ENCODE measurements at regions not wholly inside any gene's neighbourhood (a gene's known extent, or its start where the extent isn't known, plus 50 kb on each side); places are given as distances from the start of the nearest gene placed in this dataset.

- DNase-seq (ENCODE audit: extremely low spot score, unreplicated experiment), result no peak
- no peak overlapping the region for H3K27ac Mint-ChIP-seq (ENCODE audit: unreplicated experiment)
- no peaks in the 10 kb centered on the region for H3K36me3 Mint-ChIP-seq (ENCODE audit: unreplicated experiment)
- H3K4me1 Mint-ChIP-seq (ENCODE audit: unreplicated experiment), result no peaks in the 10 kb centered on the region
- H3K9me3 Mint-ChIP-seq (ENCODE audit: unreplicated experiment), result peaks cover 20% of the 10 kb centered on the region
- no peak overlapping the region for H3K4me3 Mint-ChIP-seq (ENCODE audit: unreplicated experiment)
- H3K27me3 Mint-ChIP-seq (ENCODE audit: unreplicated experiment), result no peaks in the 10 kb centered on the region
- TF ChIP-seq CTCF (IDR thresholded peaks at IDR 0.05), result no peak
Observed at GRCh38 chr4:148757171-148757570, 315.0 kb upstream of the NR3C2 start.

- no peak for DNase-seq (ENCODE audit: extremely low spot score, unreplicated experiment)
- no peaks in the 10 kb centered on the region for H3K36me3 Mint-ChIP-seq (ENCODE audit: unreplicated experiment)
- no peak overlapping the region for H3K27ac Mint-ChIP-seq (ENCODE audit: unreplicated experiment)
- TF ChIP-seq CTCF (IDR thresholded peaks at IDR 0.05), result no peak
- H3K4me1 Mint-ChIP-seq (ENCODE audit: unreplicated experiment), result no peaks in the 10 kb centered on the region
- peaks cover 5% of the 10 kb centered on the region for H3K9me3 Mint-ChIP-seq (ENCODE audit: unreplicated experiment)
- no peak overlapping the region for H3K4me3 Mint-ChIP-seq (ENCODE audit: unreplicated experiment)
- no peaks in the 10 kb centered on the region for H3K27me3 Mint-ChIP-seq (ENCODE audit: unreplicated experiment)
Observed at GRCh38 chr4:148749403-148749802, 307.2 kb upstream of the NR3C2 start.

- TF ChIP-seq CTCF (IDR thresholded peaks at IDR 0.05), result no peak
- Mint-ChIP-seq H3K36me3 (ENCODE audit: unreplicated experiment) (no peaks in the 10 kb centered on the region), H3K27ac (ENCODE audit: unreplicated experiment) (no peak overlapping the region), H3K4me3 (ENCODE audit: unreplicated experiment) (no peak overlapping the region), H3K9me3 (ENCODE audit: unreplicated experiment) (peaks cover 4% of the 10 kb centered on the region), H3K4me1 (ENCODE audit: unreplicated experiment) (no peaks in the 10 kb centered on the region), H3K27me3 (ENCODE audit: unreplicated experiment) (no peaks in the 10 kb centered on the region)
- no peak for DNase-seq (ENCODE audit: extremely low spot score, unreplicated experiment)
Observed at GRCh38 chr4:148747721-148748268, 305.6 kb upstream of the NR3C2 start.

GRCh38 chr4:148740701-148741100 lies 298.5 kb upstream of the NR3C2 start:
- no peak for DNase-seq (ENCODE audit: extremely low spot score, unreplicated experiment)
- peaks cover 20% of the 10 kb centered on the region for H3K9me3 Mint-ChIP-seq (ENCODE audit: unreplicated experiment)
- H3K36me3 Mint-ChIP-seq (ENCODE audit: unreplicated experiment), result no peaks in the 10 kb centered on the region
- H3K27me3 Mint-ChIP-seq (ENCODE audit: unreplicated experiment), result no peaks in the 10 kb centered on the region
- no peak overlapping the region for H3K4me3 Mint-ChIP-seq (ENCODE audit: unreplicated experiment)
- H3K4me1 Mint-ChIP-seq (ENCODE audit: unreplicated experiment), result no peaks in the 10 kb centered on the region
- no peak for TF ChIP-seq CTCF (IDR thresholded peaks at IDR 0.05)
- H3K27ac Mint-ChIP-seq (ENCODE audit: unreplicated experiment), result no peak overlapping the region

- H3K27ac Mint-ChIP-seq (ENCODE audit: unreplicated experiment), result no peak overlapping the region
- H3K9me3 Mint-ChIP-seq (ENCODE audit: unreplicated experiment), result peaks cover 15% of the 10 kb centered on the region
- no peaks in the 10 kb centered on the region for H3K27me3 Mint-ChIP-seq (ENCODE audit: unreplicated experiment)
- H3K4me1 Mint-ChIP-seq (ENCODE audit: unreplicated experiment), result no peaks in the 10 kb centered on the region
- TF ChIP-seq CTCF (IDR thresholded peaks at IDR 0.05), result no peak
- DNase-seq (ENCODE audit: extremely low spot score, unreplicated experiment), result no peak
- no peak overlapping the region for H3K4me3 Mint-ChIP-seq (ENCODE audit: unreplicated experiment)
- H3K36me3 Mint-ChIP-seq (ENCODE audit: unreplicated experiment), result no peaks in the 10 kb centered on the region
Observed at GRCh38 chr4:148737061-148737770, 295.0 kb upstream of the NR3C2 start.

Data from osteocyte (in vitro differentiated cells).